H1 (cell line): ENCODE measurements at regions not wholly inside any gene's neighbourhood (a gene's known extent, or its start where the extent isn't known, plus 50 kb on each side); places are given as distances from the start of the nearest gene placed in this dataset.

ENCODE experiments used
- CTCF ChIA-PET: fragments of 300-600 bp; sonication (Branson Sonifier 250); formaldehyde crosslinking; loops from one replicate; lab custom pipeline; 2021; ENCODE audit not compliant: partially characterized antibody; lab: Charles Lee
- POLR2A ChIA-PET: fragments of 300-600 bp; sonication (Branson Sonifier 250); formaldehyde crosslinking; loops from one replicate; lab custom pipeline; 2021; ENCODE audit warnings: inconsistent platforms; ENCODE audit not compliant: partially characterized antibody; lab: Charles Lee
- DNase-seq, 2 experiments: peaks; one replicate each; pipeline versions ENCODE4 v3.0.0 to v3.0.0-alpha.2; 2010 to 2022; ENCODE audit warnings: low spot score in 2 of 2, low read depth in 1 of 2, mixed read lengths in 1 of 2
- FAIRE-seq: peaks from 2 replicates; lab custom pipeline; 2011; peaks lifted over from hg19 to GRCh38; lab: Jason Lieb, UNC
- H2AFZ ChIP-seq: 2 replicates; pipeline ENCODE4 v1.8.1; 2012; ENCODE audit warnings: low read length, inconsistent platforms
- H2AK5ac ChIP-seq: 2 replicates; pipeline ENCODE4 v1.6.1; 2013; ENCODE audit warnings: low read depth, low read length
- H2BK120ac ChIP-seq: replicated peaks from 2 replicates; pipeline ENCODE3; 2013; ENCODE audit warnings: low read depth, low read length, inconsistent platforms
- H2BK12ac ChIP-seq: 2 replicates; pipeline ENCODE4 v1.6.1; 2013; ENCODE audit warnings: low read depth, low read length
- H2BK15ac ChIP-seq: 2 replicates; pipeline ENCODE4 v1.6.1; 2013; ENCODE audit warnings: low read length
- H2BK20ac ChIP-seq: 2 replicates; pipeline ENCODE4 v1.6.1; 2013; ENCODE audit warnings: low read length
- H2BK5ac ChIP-seq: 2 replicates; pipeline ENCODE4 v1.6.1; 2013; ENCODE audit warnings: low read depth, low read length
- H3K14ac ChIP-seq: 2 replicates; pipeline ENCODE4 v1.6.1; 2013; ENCODE audit warnings: inconsistent platforms; ENCODE audit not compliant: insufficient read length
- H3K18ac ChIP-seq: 2 replicates; pipeline ENCODE4 v1.6.1; 2013; ENCODE audit warnings: low read length; ENCODE audit errors: extremely low read depth
- H3K23ac ChIP-seq: 2 replicates; pipeline ENCODE4 v1.6.1; 2013; ENCODE audit warnings: inconsistent platforms; ENCODE audit not compliant: insufficient read length
- H3K23me2 ChIP-seq: 2 replicates; pipeline ENCODE4 v1.6.1; 2013; ENCODE audit warnings: low read depth, low read length
- H3K27ac ChIP-seq: 2 replicates; pipeline ENCODE4 v1.6.1; 2011; ENCODE audit warnings: low read depth, low read length, inconsistent platforms
- H3K27me3 ChIP-seq, 4 experiments: replicated peaks in 1 of 4; 1 replicate in 1 of 4; 2 replicates in 3 of 4; pipeline versions ENCODE4 v1.6.1 to v1.8.1; 2011 to 2013; ENCODE audit warnings: low read length in 3 of 4, mild to moderate bottlenecking in 3 of 4, inconsistent platforms in 2 of 4, mixed read lengths in 2 of 4, moderate library complexity in 1 of 4; ENCODE audit not compliant: control insufficient read depth in 3 of 4, insufficient read depth in 3 of 4; ENCODE audit errors: extremely low read depth in 1 of 4
- H3K36me3 ChIP-seq, 4 experiments: 2 replicates each; pipeline versions ENCODE4 v1.6.1 to v1.8.1; 2011 to 2013; ENCODE audit warnings: mild to moderate bottlenecking in 4 of 4, low read length in 3 of 4, moderate library complexity in 2 of 4, control low read depth in 1 of 4, inconsistent platforms in 1 of 4; ENCODE audit not compliant: insufficient read depth in 4 of 4, control insufficient read depth in 2 of 4
- H3K4ac ChIP-seq: replicated peaks from 2 replicates; pipeline ENCODE3; 2013; ENCODE audit warnings: low read length, low read depth, mixed read lengths, inconsistent platforms; ENCODE audit not compliant: insufficient read length
- H3K4me1 ChIP-seq, 4 experiments: replicated peaks in 1 of 4; 1 replicate in 1 of 4; 2 replicates in 3 of 4; pipeline versions ENCODE4 v1.6.1 to v1.8.1; 2011 to 2013; ENCODE audit warnings: low read length in 3 of 4, inconsistent platforms in 2 of 4, mixed read lengths in 1 of 4; ENCODE audit not compliant: insufficient read depth in 4 of 4, control insufficient read depth in 3 of 4
- H3K4me2 ChIP-seq, 2 experiments: 2 replicates each; pipeline versions ENCODE4 v1.6.1 to v1.8.1; 2011 to 2013; ENCODE audit warnings: low read depth in 2 of 2, low read length in 2 of 2, control low read depth in 1 of 2, inconsistent platforms in 1 of 2, mild to moderate bottlenecking in 1 of 2; ENCODE audit not compliant: insufficient read depth in 1 of 2
- H3K4me3 ChIP-seq, 4 experiments: fragments of 200-600, 300-600 bp in 1 of 4; sonication (generic), shearing (Covaris generic), sonication (Bioruptor Twin) in 1 of 4; 2 replicates each; pipeline versions ENCODE4 v1.5.1 to v1.8.1; 2011 to 2016; ENCODE audit warnings: low read length in 4 of 4, low read depth in 3 of 4, control low read depth in 2 of 4, inconsistent platforms in 2 of 4, mild to moderate bottlenecking in 2 of 4, mixed read lengths in 1 of 4, moderate library complexity in 1 of 4; ENCODE audit not compliant: insufficient read depth in 2 of 4; ENCODE audit errors: extremely low read depth in 1 of 4
- H3K56ac ChIP-seq: replicated peaks from 2 replicates; pipeline ENCODE3; 2013; ENCODE audit warnings: low read depth, mild to moderate bottlenecking, mixed read lengths, low read length, inconsistent platforms; ENCODE audit not compliant: insufficient read length
- H3K79me1 ChIP-seq: 2 replicates; pipeline ENCODE4 v1.6.1; 2013; ENCODE audit warnings: low read depth, low read length, control low read depth
- H3K79me2 ChIP-seq, 2 experiments: 2 replicates each; pipeline versions ENCODE4 v1.6.1 to v1.8.1; 2012 to 2013; ENCODE audit warnings: low read length in 2 of 2, mild to moderate bottlenecking in 2 of 2, inconsistent platforms in 1 of 2; ENCODE audit not compliant: insufficient read depth in 2 of 2, control insufficient read depth in 1 of 2
- H3K9ac ChIP-seq, 4 experiments: replicated peaks in 1 of 4; 1 replicate in 1 of 4; 2 replicates in 3 of 4; pipeline versions ENCODE4 v1.6.1 to v1.8.1; 2011 to 2013; ENCODE audit warnings: low read depth in 3 of 4, low read length in 3 of 4, control low read depth in 2 of 4, mild to moderate bottlenecking in 2 of 4, moderate library complexity in 2 of 4, inconsistent platforms in 1 of 4; ENCODE audit errors: extremely low read depth in 1 of 4
- H3K9me3 ChIP-seq, 2 experiments: 2 replicates each; pipeline versions ENCODE4 v1.6.1 to v1.8.1; 2012 to 2013; ENCODE audit warnings: mild to moderate bottlenecking in 2 of 2, moderate library complexity in 2 of 2, control low read depth in 1 of 2, inconsistent platforms in 1 of 2, low read depth in 1 of 2, low read length in 1 of 2, mixed read lengths in 1 of 2; ENCODE audit not compliant: insufficient read depth in 2 of 2
- H4K20me1 ChIP-seq, 2 experiments: replicated peaks in 1 of 2; 2 replicates each; pipeline versions ENCODE3 to v1.8.1; 2011 to 2013; ENCODE audit warnings: inconsistent platforms in 2 of 2, low read length in 2 of 2, mild to moderate bottlenecking in 1 of 2; ENCODE audit not compliant: insufficient read depth in 2 of 2, control insufficient read depth in 1 of 2
- H4K5ac ChIP-seq: 2 replicates; pipeline ENCODE4 v1.6.1; 2013; ENCODE audit warnings: low read length, low read depth, mixed read lengths, inconsistent platforms; ENCODE audit not compliant: insufficient read length
- H4K8ac ChIP-seq: 2 replicates; pipeline ENCODE4 v1.8.0; 2013; ENCODE audit warnings: mild to moderate bottlenecking, moderate library complexity, low read length, inconsistent platforms; ENCODE audit not compliant: insufficient read depth; ENCODE audit errors: extremely low read depth
- H4K91ac ChIP-seq: replicated peaks from 2 replicates; pipeline ENCODE3; 2013; ENCODE audit warnings: low read length, mixed read lengths, inconsistent platforms; ENCODE audit not compliant: insufficient read length
- BACH1 ChIP-seq: IDR thresholded peaks from 2 replicates; pipeline ENCODE4 v1.6.1; 2012; ENCODE audit warnings: low read length, improper control_type of control experiment
- BRCA1 ChIP-seq: IDR thresholded peaks from 2 replicates; pipeline ENCODE4 v1.6.1; 2012; ENCODE audit warnings: low read depth, low read length, improper control_type of control experiment
- RAD21 ChIP-seq, 2 experiments: IDR thresholded peaks in 1 of 2; conservative IDR thresholded peaks in 1 of 2; 2 replicates each; pipeline ENCODE4 v1.6.1; 2011; ENCODE audit warnings: low read depth in 2 of 2, low read length in 2 of 2, improper control_type of control experiment in 1 of 2, inconsistent platforms in 1 of 2, mild to moderate bottlenecking in 1 of 2, moderate library complexity in 1 of 2
- SRF ChIP-seq: IDR thresholded peaks from 2 replicates; pipeline ENCODE4 v1.6.1; 2011; ENCODE audit warnings: mild to moderate bottlenecking, low read depth, low read length, moderate library complexity
- SUZ12 ChIP-seq: fragments of 200-600 bp; sonication (generic); IDR thresholded peaks from 2 replicates; pipeline ENCODE4 v1.6.1; 2012; ENCODE audit warnings: mild to moderate bottlenecking, inconsistent platforms, low read length, moderate library complexity, mixed read lengths
- YY1 ChIP-seq: IDR thresholded peaks from 2 replicates; pipeline ENCODE4 v1.6.1; 2011; ENCODE audit warnings: low read depth, mild to moderate bottlenecking, low read length
- WGBS, 2 experiments: shearing (Covaris generic) in 1 of 2; methylation state at CpG; one replicate each; pipeline versions ENCODE4 v1.1.6 to v1.1.7; 2013 to 2015; ENCODE audit warnings: low lambda C conversion rate in 2 of 2, mixed read lengths in 2 of 2, inconsistent platforms in 1 of 2, low coverage in 1 of 2, missing lambda C conversion rate in 1 of 2; ENCODE audit not compliant: insufficient replicate concordance in 2 of 2, insufficient coverage in 1 of 2, insufficient read length in 1 of 2; ENCODE audit errors: extremely low coverage in 1 of 2, missing lambda C conversion rate in 1 of 2; 5-methylcytosine and 5-hydroxymethylcytosine counted together
- TF ChIP-seq, protein P1 (sequence below): IDR thresholded peaks from 2 replicates; pipeline ENCODE4 v1.6.1; 2012; ENCODE audit warnings: low read length, inconsistent platforms

- H2BK15ac ChIP-seq, result no peak overlapping the region
- H3K4me3 ChIP-seq, result no peak overlapping the region
- H3K9me3 ChIP-seq, result peaks cover 0 to 7% of the 10 kb centered on the region in 2 experiments; a peak in 1 of 4 replicates
- H3K14ac ChIP-seq, result no peak overlapping the region
- H3K36me3 ChIP-seq, result no peaks in the 10 kb centered on the region; a peak in 1 of 8 replicates
- H2BK120ac ChIP-seq, result no peak overlapping the region
- no peak for DNase-seq
- no peak for FAIRE-seq
- no peaks in the 10 kb centered on the region for H3K79me2 ChIP-seq
- CTCF ChIA-PET, result interaction anchor here (0.6 to 2.0 kb wide), 6 partner anchors 11 to 293 kb away, joined by 3 to 9 read pairs (median 4); no protein-coding TSS in a partner anchor
- H4K8ac ChIP-seq, result no peak overlapping the region
- POLR2A ChIA-PET, result no interaction called here
- H4K5ac ChIP-seq, result no peak overlapping the region
- WGBS, 2 experiments, result 90% methylated on average over 3 of the region's 3 CpGs; no CpG with 5 or more reads in 1 of the 2 experiments
- H2BK5ac ChIP-seq, result no peak overlapping the region
- no peak overlapping the region for H3K23ac ChIP-seq
- H3K56ac ChIP-seq, result no peak overlapping the region
- H3K27me3 ChIP-seq, result no peaks in the 10 kb centered on the region
- no peaks in the 10 kb centered on the region for H4K20me1 ChIP-seq
- no peak overlapping the region; the same call in 1 of the 2 replicates for H2BK12ac ChIP-seq
- no peak overlapping the region for H2BK20ac ChIP-seq
- no peak overlapping the region for H4K91ac ChIP-seq
- H3K9ac ChIP-seq, result no peak overlapping the region
- H3K4me2 ChIP-seq, result no peak overlapping the region
- no peak overlapping the region for H3K18ac ChIP-seq
- H2AK5ac ChIP-seq, result no peak overlapping the region
- H3K4me1 ChIP-seq, result peaks cover 0 to 2% (median under 1%) of the 10 kb centered on the region in 4 experiments; a peak in 1 of 7 replicates
- no peaks in the 10 kb centered on the region for H3K23me2 ChIP-seq
- no peak overlapping the region for H3K27ac ChIP-seq
- H2AFZ ChIP-seq, result no peak overlapping the region
- no peak overlapping the region for H3K4ac ChIP-seq
- H3K79me1 ChIP-seq, result no peaks in the 10 kb centered on the region
- TF ChIP-seq RAD21 (IDR thresholded peaks at IDR 0.05 in 1 of 2, conservative IDR thresholded peaks at IDR 0.05 in 1 of 2; ENCODE audit: low read depth in 2 of 2, low read length in 2 of 2) (no peak), BRCA1 (no peak), YY1 (no peak), BACH1 (no peak), SRF (no peak), SUZ12 (no peak)
- TF ChIP-seq, protein P1, sequence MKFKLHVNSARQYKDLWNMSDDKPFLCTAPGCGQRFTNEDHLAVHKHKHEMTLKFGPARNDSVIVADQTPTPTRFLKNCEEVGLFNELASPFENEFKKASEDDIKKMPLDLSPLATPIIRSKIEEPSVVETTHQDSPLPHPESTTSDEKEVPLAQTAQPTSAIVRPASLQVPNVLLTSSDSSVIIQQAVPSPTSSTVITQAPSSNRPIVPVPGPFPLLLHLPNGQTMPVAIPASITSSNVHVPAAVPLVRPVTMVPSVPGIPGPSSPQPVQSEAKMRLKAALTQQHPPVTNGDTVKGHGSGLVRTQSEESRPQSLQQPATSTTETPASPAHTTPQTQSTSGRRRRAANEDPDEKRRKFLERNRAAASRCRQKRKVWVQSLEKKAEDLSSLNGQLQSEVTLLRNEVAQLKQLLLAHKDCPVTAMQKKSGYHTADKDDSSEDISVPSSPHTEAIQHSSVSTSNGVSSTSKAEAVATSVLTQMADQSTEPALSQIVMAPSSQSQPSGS, result no peak
Observed at GRCh38 chr10:44811072-44811471, 100.1 kb upstream of the TMEM72 start.
